Muscle of arm (tissue), 1 donor: ENCODE measurements at regions not wholly inside any gene's neighbourhood (a gene's known extent, or its start where the extent isn't known, plus 50 kb on each side); places are given as distances from the start of the nearest gene placed in this dataset.
"Not testable (repeated sequence)": the region's sequence is repeated elsewhere in the genome, so short reads cannot be mapped to it uniquely, and the experiment has no call there.

Source experiments
- DNase-seq: peaks from one replicate; pipeline ENCODE4 v3.0.0-alpha.2; 2013

GRCh38 chr13:90946125-90946524 is 401.4 kb upstream of the MIR17HG start:
- DNase-seq = not testable (repeated sequence)

GRCh38 chr13:90947976-90948375 is 399.5 kb upstream of the MIR17HG start:
- no peak for DNase-seq

GRCh38 chr13:90950160-90950559 is 397.3 kb upstream of the MIR17HG start:
- no peak for DNase-seq

GRCh38 chr13:90951663-90952062 is 395.8 kb upstream of the MIR17HG start:
- DNase-seq = no peak

- no peak for DNase-seq
These were observed 395.2 kb upstream of the MIR17HG start for GRCh38 chr13:90952326-90952725.

- DNase-seq = no peak
These were observed 392.8 kb upstream of the MIR17HG start for GRCh38 chr13:90954605-90955195.

GRCh38 chr13:90956031-90956430 is 391.5 kb upstream of the MIR17HG start:
- DNase-seq = no peak

GRCh38 chr13:90958866-90959265 is 388.6 kb upstream of the MIR17HG start:
- no peak for DNase-seq

GRCh38 chr13:90968166-90968904 is 379.2 kb upstream of the MIR17HG start:
- DNase-seq = peak; percentile 2

- no peak for DNase-seq
These were observed 373.1 kb upstream of the MIR17HG start for GRCh38 chr13:90974249-90974975.

- no peak for DNase-seq
These were observed 368.4 kb upstream of the MIR17HG start for GRCh38 chr13:90979059-90979458.

- DNase-seq = no peak
These were observed 362.7 kb upstream of the MIR17HG start for GRCh38 chr13:90984756-90985155.

GRCh38 chr13:90995001-90995400 is 352.5 kb upstream of the MIR17HG start:
- no peak for DNase-seq

- DNase-seq = no peak
These were observed 351.9 kb upstream of the MIR17HG start for GRCh38 chr13:90995614-90996013.

- no peak for DNase-seq
These were observed 349.5 kb upstream of the MIR17HG start for GRCh38 chr13:90997951-90998350.

GRCh38 chr13:90999401-90999800 is 348.1 kb upstream of the MIR17HG start:
- DNase-seq = no peak

- DNase-seq = no peak
These were observed 346.1 kb upstream of the MIR17HG start for GRCh38 chr13:91001371-91001770.

- peak; percentile 48 for DNase-seq
These were observed 332.8 kb upstream of the MIR17HG start for GRCh38 chr13:91014696-91015095.

- DNase-seq = peak; percentile 35
These were observed 330.3 kb upstream of the MIR17HG start for GRCh38 chr13:91017031-91017668.

- no peak for DNase-seq
These were observed 329.8 kb upstream of the MIR17HG start for GRCh38 chr13:91017669-91018053.

GRCh38 chr13:91020461-91021034 is 326.9 kb upstream of the MIR17HG start:
- DNase-seq = no peak

- DNase-seq = no peak
These were observed 323.2 kb upstream of the MIR17HG start for GRCh38 chr13:91024157-91024792.
